GM19324 (cell line): ENCODE measurements at regions not wholly inside any gene's neighbourhood (a gene's known extent, or its start where the extent isn't known, plus 50 kb on each side); places are given as distances from the start of the nearest gene placed in this dataset.
"Not testable (repeated sequence)": the region's sequence is repeated elsewhere in the genome, so short reads cannot be mapped to it uniquely, and the experiment has no call there.

Experiments used
- ATAC-seq: cut with Tn5 transposase; IDR thresholded peaks from one replicate; pipeline ENCODE4 v1.9.1; 2021; ENCODE audit warnings: mild to moderate bottlenecking, moderate library complexity; ENCODE audit not compliant: unreplicated experiment, low FRiP score

- ATAC-seq: not testable (repeated sequence)
Measured at GRCh38 chr5:14922952-14923351, 51.4 kb upstream of the ANKH start.

GRCh38 chr5:14922456-14922855, 50.9 kb upstream of the ANKH start:
- ATAC-seq: no peak
